Uterus (tissue), 3 donors: ENCODE measurements at regions not wholly inside any gene's neighbourhood (a gene's known extent, or its start where the extent isn't known, plus 50 kb on each side); places are given as distances from the start of the nearest gene placed in this dataset.

Experiments used
- DNase-seq, 2 donors: peaks; one replicate each; pipeline ENCODE4 v3.0.0-alpha.2; 2019 to 2020
- H3K27ac ChIP-seq, 2 donors: fragments of 200-600 bp; sonication (generic); 1 replicate in 1 of 2; 2 replicates in 1 of 2; pipeline ENCODE4 v1.5.1; 2016 to 2018
- H3K27me3 ChIP-seq, 2 donors: fragments of 200-600 bp; sonication (generic); one replicate each; pipeline ENCODE4 v1.5.1; 2018 to 2019; ENCODE audit warnings: control low read depth in 1 of 2
- H3K36me3 ChIP-seq, 2 donors: fragments of 200-600 bp; sonication (generic); one replicate each; pipeline ENCODE4 v1.5.1; 2019; ENCODE audit warnings: control low read depth in 1 of 2
- H3K4me1 ChIP-seq, 2 donors: fragments of 200-600 bp; sonication (generic); one replicate each; pipeline ENCODE4 v1.5.1; 2018 to 2019; ENCODE audit warnings: control low read depth in 1 of 2
- H3K4me3 ChIP-seq, 2 donors: fragments of 200-600 bp; sonication (generic); 1 replicate in 1 of 2; 2 replicates in 1 of 2; pipeline ENCODE4 v1.5.1; 2018 to 2019; ENCODE audit warnings: mild to moderate bottlenecking in 1 of 2
- H3K9me3 ChIP-seq, 2 donors: fragments of 200-600 bp; sonication (generic); one replicate each; pipeline ENCODE4 v1.5.1; 2019; ENCODE audit warnings: control low read depth in 1 of 2
- CTCF ChIP-seq, 4 experiments: fragments of 200-600 bp in 2 of 4; fragments of 450-650 bp in 2 of 4; sonication (generic) in 2 of 4; IDR thresholded peaks; one replicate each; pipeline ENCODE4 v1.5.1; 2016 to 2019; ENCODE audit warnings: antibody characterized with exemption in 4 of 4, mild to moderate bottlenecking in 2 of 4, moderate library complexity in 1 of 4
- POLR2A ChIP-seq, 2 donors: fragments of 450-650 bp; IDR thresholded peaks; one replicate each; pipeline ENCODE4 v1.6.1; 2016; ENCODE audit warnings: antibody characterized with exemption in 2 of 2, mild to moderate bottlenecking in 1 of 2, moderate library complexity in 1 of 2
- intact Hi-C: fragments of 100-400 bp; cut with DNase I; formaldehyde crosslinking; loops from one replicate; pipeline ENCODE4 v1.15.1; 2023; ENCODE audit warnings: low total_unique reads
- donor health status: DM: yes; HTN: yes; CAD: no.

DNA sequence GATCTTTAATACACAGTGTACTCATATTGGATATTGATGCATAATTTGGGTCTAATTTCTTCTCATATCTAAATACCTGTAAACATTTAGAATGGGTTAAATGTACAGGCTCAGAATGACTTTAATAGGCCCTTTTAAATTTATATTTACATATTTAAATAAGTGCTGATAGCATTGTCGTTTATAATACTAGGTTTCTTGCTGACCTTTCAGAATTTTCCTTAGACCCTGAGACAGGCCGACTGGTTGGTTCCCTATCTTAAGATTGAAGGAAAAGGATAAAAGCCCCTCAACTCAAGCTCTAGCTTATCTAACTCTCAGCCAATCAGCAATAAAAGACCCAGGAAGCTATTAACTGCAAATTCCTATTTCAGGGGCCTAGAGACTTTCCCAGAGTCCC lies 67.8 kb upstream of the HNMT start:
- TF ChIP-seq POLR2A (IDR thresholded peaks at IDR 0.05) (no peak), CTCF (IDR thresholded peaks at IDR 0.05) (no peak)

GRCh38 chr2:137897082-137897481 lies 67.2 kb upstream of the HNMT start:
- intact Hi-C loops: no loop called here
- H3K36me3 ChIP-seq: no peaks in the 10 kb centered on the region
- no peaks in the 10 kb centered on the region for H3K9me3 ChIP-seq
- no peaks in the 10 kb centered on the region for H3K27me3 ChIP-seq
- no peak for TF ChIP-seq CTCF (IDR thresholded peaks at IDR 0.05)
- no peak for TF ChIP-seq POLR2A (IDR thresholded peaks at IDR 0.05)
- no peaks in the 10 kb centered on the region for H3K4me1 ChIP-seq
- no peak overlapping the region for H3K4me3 ChIP-seq
- DNase-seq: no peak
- no peak overlapping the region for H3K27ac ChIP-seq

More for the DNA sequence above, 67.8 kb upstream of the HNMT start:
- intact Hi-C loops: no loop called here
- Histone ChIP-seq H3K9me3 (no peaks in the 10 kb centered on the region), H3K27me3 (no peaks in the 10 kb centered on the region), H3K4me1 (no peaks in the 10 kb centered on the region), H3K36me3 (no peaks in the 10 kb centered on the region), H3K4me3 (no peak overlapping the region), H3K27ac (no peak overlapping the region)
- DNase-seq: no peak

DNA sequence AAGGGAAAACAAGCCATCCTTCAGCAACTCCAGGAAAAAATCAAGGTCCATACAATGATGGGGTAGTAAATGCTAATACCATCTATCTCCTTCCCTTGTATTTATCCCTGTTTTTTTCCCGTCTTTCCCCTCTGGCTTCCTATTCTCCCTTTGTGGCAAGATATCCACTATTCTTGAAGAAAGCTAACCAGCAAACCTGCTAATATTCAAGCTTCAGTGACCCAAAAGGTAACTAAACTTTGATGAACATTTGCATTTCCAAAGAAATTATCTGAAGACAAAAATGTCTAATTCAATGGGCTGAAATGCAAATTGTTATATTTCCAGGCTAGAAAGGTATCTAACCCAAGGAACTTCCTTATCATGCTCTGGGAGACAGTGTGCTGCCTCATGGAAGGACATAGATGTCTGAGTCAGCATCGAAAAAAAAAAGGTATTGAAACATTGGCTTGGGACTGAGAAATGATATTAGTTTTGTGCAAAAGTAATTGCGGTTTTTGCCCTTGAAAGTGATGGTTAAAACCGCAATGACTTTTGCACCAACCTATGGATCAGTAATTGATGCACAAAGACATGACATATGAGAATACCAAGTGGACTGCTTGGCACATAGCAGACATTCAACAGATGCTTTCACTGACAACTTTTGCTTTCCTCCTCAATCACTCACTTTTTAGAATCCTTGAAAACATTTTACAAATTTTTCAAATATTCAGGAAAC lies 63.7 kb upstream of the HNMT start:
- intact Hi-C loops: loop anchor here (10.0 kb wide), 1 partner anchor 924 kb away; no protein-coding TSS in a partner anchor

DNA sequence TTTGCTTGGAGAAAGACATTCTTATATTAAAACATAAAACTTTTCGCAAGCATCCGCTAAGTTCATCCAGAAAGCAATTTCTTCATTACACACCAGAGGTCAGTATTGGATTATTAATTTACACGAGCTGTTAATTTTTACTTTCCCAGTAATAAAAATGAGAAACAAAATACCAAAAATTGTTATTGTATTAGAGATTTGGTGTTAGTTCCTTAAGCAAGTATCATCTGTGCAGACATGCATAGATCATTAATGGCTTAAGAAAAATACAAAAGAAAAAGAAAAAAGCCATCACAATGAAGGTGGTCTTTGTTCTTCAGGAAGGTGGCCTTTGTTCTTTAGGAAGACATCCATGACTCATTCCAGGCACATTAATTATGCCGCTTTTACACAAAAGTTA lies 53.6 kb upstream of the HNMT start:
- Histone ChIP-seq H3K36me3 (no peaks in the 10 kb centered on the region), H3K4me1 (no peaks in the 10 kb centered on the region), H3K27me3 (no peaks in the 10 kb centered on the region), H3K27ac (no peak overlapping the region), H3K4me3 (no peak overlapping the region), H3K9me3 (no peaks in the 10 kb centered on the region)
- peak; percentile 44 to 69 (median 56) for TF ChIP-seq CTCF (IDR thresholded peaks at IDR 0.05)
- no peak for TF ChIP-seq POLR2A (IDR thresholded peaks at IDR 0.05)
- no peak for DNase-seq
- intact Hi-C loops: no loop called here

More for the DNA sequence above, 63.7 kb upstream of the HNMT start:
- Histone ChIP-seq H3K4me3 (no peak overlapping the region), H3K27me3 (no peaks in the 10 kb centered on the region), H3K4me1 (no peaks in the 10 kb centered on the region), H3K36me3 (no peaks in the 10 kb centered on the region), H3K27ac (no peak overlapping the region), H3K9me3 (no peaks in the 10 kb centered on the region)
- no peak for TF ChIP-seq CTCF (IDR thresholded peaks at IDR 0.05)
- no peak for TF ChIP-seq POLR2A (IDR thresholded peaks at IDR 0.05)
- DNase-seq: no peak

DNA sequence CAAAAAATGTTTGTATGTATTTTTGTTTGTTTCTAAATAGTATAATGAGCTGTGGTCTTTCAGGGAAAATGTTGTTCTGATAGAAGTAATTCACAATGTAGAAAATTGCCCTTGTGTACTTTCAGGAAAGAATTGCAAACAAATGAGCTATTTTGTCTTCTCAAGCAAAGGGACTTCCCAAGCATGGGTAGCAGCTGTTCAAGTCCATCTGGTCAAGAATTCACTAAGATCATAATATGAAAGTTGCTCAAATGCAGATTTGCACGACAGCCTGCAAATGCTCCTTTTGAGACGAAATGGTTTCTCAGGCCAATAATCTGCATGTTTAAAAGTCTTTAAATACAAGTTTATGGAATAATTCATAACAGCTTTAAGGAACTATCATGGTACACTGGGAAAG lies 51.9 kb upstream of the HNMT start:
- no peak overlapping the region for H3K4me3 ChIP-seq
- H3K4me1 ChIP-seq: no peaks in the 10 kb centered on the region
- no peak overlapping the region for H3K27ac ChIP-seq
- H3K9me3 ChIP-seq: no peaks in the 10 kb centered on the region
- intact Hi-C loops: no loop called here
- no peaks in the 10 kb centered on the region for H3K27me3 ChIP-seq
- TF ChIP-seq POLR2A (IDR thresholded peaks at IDR 0.05) (no peak), CTCF (IDR thresholded peaks at IDR 0.05) (no peak)
- no peak for DNase-seq
- no peaks in the 10 kb centered on the region for H3K36me3 ChIP-seq
